ENCODE measurements at regions not wholly inside any gene's neighbourhood (a gene's known extent, or its start where the extent isn't known, plus 50 kb on each side); places are given as distances from the start of the nearest gene placed in this dataset.
A peak's percentile ranks its signal among the peaks of the same experiment; 100 is the strongest.

GRCh38 chr2:8534729-8535468, 147.0 kb upstream of the ID2 start:
- TF ChIP-seq, protein P1, sequence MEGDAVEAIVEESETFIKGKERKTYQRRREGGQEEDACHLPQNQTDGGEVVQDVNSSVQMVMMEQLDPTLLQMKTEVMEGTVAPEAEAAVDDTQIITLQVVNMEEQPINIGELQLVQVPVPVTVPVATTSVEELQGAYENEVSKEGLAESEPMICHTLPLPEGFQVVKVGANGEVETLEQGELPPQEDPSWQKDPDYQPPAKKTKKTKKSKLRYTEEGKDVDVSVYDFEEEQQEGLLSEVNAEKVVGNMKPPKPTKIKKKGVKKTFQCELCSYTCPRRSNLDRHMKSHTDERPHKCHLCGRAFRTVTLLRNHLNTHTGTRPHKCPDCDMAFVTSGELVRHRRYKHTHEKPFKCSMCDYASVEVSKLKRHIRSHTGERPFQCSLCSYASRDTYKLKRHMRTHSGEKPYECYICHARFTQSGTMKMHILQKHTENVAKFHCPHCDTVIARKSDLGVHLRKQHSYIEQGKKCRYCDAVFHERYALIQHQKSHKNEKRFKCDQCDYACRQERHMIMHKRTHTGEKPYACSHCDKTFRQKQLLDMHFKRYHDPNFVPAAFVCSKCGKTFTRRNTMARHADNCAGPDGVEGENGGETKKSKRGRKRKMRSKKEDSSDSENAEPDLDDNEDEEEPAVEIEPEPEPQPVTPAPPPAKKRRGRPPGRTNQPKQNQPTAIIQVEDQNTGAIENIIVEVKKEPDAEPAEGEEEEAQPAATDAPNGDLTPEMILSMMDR (IDR thresholded peaks at IDR 0.05): no peak
- peak in 1 of 2 donors; percentile 5 for TF ChIP-seq POLR2A (IDR thresholded peaks at IDR 0.05)

Data from heart left ventricle (tissue), 13 donors.